ENCODE measurements at regions not wholly inside any gene's neighbourhood (a gene's known extent, or its start where the extent isn't known, plus 50 kb on each side); places are given as distances from the start of the nearest gene placed in this dataset.

- TF ChIP-seq RNF2 (IDR thresholded peaks at IDR 0.05; ENCODE audit: borderline replicate concordance, low read depth, low read length, missing control alignments, poor library complexity, severe bottlenecking) = no peak
- no peak for TF ChIP-seq ASH2L (IDR thresholded peaks at IDR 0.05; ENCODE audit: low read length)
- no peak for TF ChIP-seq JUN (IDR thresholded peaks at IDR 0.05; ENCODE audit: low read depth, low read length)
- TF ChIP-seq, protein P1, sequence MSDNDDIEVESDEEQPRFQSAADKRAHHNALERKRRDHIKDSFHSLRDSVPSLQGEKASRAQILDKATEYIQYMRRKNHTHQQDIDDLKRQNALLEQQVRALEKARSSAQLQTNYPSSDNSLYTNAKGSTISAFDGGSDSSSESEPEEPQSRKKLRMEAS (IDR thresholded peaks at IDR 0.05) = no peak
- no peak for TF ChIP-seq FOSL1 (IDR thresholded peaks at IDR 0.05; ENCODE audit: insufficient read depth, low read depth, low read length)
- TF ChIP-seq NRF1 (IDR thresholded peaks at IDR 0.05; ENCODE audit: low read depth, low read length) = no peak
- TF ChIP-seq GTF2F1 (IDR thresholded peaks at IDR 0.05; ENCODE audit: borderline replicate concordance, low read depth, low read length) = no peak
These were observed 136.3 kb upstream of the TECRL start (continued) for GRCh38 chr4:64545593-64545992.
